Transverse colon (tissue), 3 donors: ENCODE measurements at regions not wholly inside any gene's neighbourhood (a gene's known extent, or its start where the extent isn't known, plus 50 kb on each side); places are given as distances from the start of the nearest gene placed in this dataset.

Experiments used
- POLR2A ChIP-seq: fragments of 450-650 bp; IDR thresholded peaks from one replicate; pipeline ENCODE4 v1.6.1; 2016; ENCODE audit warnings: antibody characterized with exemption, mild to moderate bottlenecking, moderate library complexity
- TF ChIP-seq, protein P1 (sequence below), 5 experiments: fragments of 200-600 bp in 3 of 5; fragments of 450-650 bp in 2 of 5; sonication (generic) in 3 of 5; IDR thresholded peaks; 1 replicate in 2 of 5; 2 replicates in 3 of 5; pipeline ENCODE4 v1.5.1; 2016 to 2017; ENCODE audit warnings: antibody characterized with exemption in 5 of 5, inconsistent platforms in 3 of 5, mild to moderate bottlenecking in 2 of 5, moderate library complexity in 1 of 5

DNA sequence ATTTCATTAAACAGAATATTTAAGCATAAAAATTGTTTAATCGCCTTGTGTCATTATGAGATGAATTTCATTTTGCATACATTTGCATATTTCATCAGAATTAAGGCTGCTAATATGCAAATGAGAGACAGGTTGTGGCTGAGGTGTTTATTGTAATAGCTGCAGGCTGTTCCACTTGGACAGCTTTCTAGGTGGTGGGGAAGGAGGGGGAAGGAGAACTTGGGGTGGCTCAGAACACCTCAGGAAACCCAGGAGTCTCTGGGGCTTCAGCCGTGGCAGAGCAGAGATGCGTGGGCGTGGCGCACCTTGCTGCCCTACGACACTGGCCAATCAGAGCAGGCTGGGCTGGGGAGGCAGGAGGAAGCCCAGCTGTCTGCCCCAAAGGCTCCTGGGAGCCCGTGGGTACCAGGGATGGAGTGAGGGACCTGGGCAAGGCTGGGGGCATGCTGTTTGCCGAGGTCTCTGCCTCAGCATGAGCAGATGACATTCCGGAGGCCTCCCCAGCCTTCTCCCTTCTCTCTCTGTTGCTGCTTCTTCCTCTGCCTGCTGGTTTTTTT, 542.9 kb downstream of the MN1 start:
- no peak for TF ChIP-seq POLR2A
- TF ChIP-seq, protein P1, sequence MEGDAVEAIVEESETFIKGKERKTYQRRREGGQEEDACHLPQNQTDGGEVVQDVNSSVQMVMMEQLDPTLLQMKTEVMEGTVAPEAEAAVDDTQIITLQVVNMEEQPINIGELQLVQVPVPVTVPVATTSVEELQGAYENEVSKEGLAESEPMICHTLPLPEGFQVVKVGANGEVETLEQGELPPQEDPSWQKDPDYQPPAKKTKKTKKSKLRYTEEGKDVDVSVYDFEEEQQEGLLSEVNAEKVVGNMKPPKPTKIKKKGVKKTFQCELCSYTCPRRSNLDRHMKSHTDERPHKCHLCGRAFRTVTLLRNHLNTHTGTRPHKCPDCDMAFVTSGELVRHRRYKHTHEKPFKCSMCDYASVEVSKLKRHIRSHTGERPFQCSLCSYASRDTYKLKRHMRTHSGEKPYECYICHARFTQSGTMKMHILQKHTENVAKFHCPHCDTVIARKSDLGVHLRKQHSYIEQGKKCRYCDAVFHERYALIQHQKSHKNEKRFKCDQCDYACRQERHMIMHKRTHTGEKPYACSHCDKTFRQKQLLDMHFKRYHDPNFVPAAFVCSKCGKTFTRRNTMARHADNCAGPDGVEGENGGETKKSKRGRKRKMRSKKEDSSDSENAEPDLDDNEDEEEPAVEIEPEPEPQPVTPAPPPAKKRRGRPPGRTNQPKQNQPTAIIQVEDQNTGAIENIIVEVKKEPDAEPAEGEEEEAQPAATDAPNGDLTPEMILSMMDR (IDR thresholded peaks at IDR 0.05), result no peak
